Loucy (cell line): ENCODE measurements at regions not wholly inside any gene's neighbourhood (a gene's known extent, or its start where the extent isn't known, plus 50 kb on each side); places are given as distances from the start of the nearest gene placed in this dataset.

Source experiments
- H2AFZ ChIP-seq: fragments of 200-600 bp; sonication (generic); 2 replicates; pipeline ENCODE4 v1.6.0; 2016; ENCODE audit warnings: antibody characterized with exemption, mild to moderate bottlenecking, low read length, moderate library complexity
- H3F3A ChIP-seq: fragments of 200-600 bp; 2 replicates; pipeline ENCODE4 v1.6.0; 2016; ENCODE audit warnings: antibody characterized with exemption, low read depth, mild to moderate bottlenecking
- H3K27me3 ChIP-seq: fragments of 200-600 bp; sonication (generic); 2 replicates; pipeline ENCODE4 v1.6.1; 2014; ENCODE audit warnings: low read length, mild to moderate bottlenecking; ENCODE audit not compliant: insufficient read depth, poor library complexity, severe bottlenecking
- H3K36me3 ChIP-seq: fragments of 200-600 bp; sonication (generic); 2 replicates; pipeline ENCODE4 v1.6.1; 2016; ENCODE audit warnings: low read length; ENCODE audit not compliant: insufficient read depth
- H3K4me1 ChIP-seq: fragments of 200-600 bp; sonication (generic); 2 replicates; pipeline ENCODE4 v1.5.1; 2014; ENCODE audit warnings: low read length, mild to moderate bottlenecking; ENCODE audit not compliant: insufficient read depth, poor library complexity, severe bottlenecking
- H3K4me2 ChIP-seq: fragments of 200-600 bp; sonication (generic); 2 replicates; pipeline ENCODE4 v1.6.0; 2014; ENCODE audit warnings: antibody characterized with exemption, low read length, low read depth, mild to moderate bottlenecking; ENCODE audit not compliant: poor library complexity, severe bottlenecking
- H3K4me3 ChIP-seq: fragments of 200-600 bp; sonication (generic); 2 replicates; pipeline ENCODE4 v1.5.1; 2014; ENCODE audit warnings: low read length, mild to moderate bottlenecking, mixed read lengths; ENCODE audit not compliant: poor library complexity, severe bottlenecking
- H3K79me2 ChIP-seq: fragments of 200-600 bp; sonication (generic); 2 replicates; pipeline ENCODE4 v1.6.1; 2014; ENCODE audit warnings: low read length; ENCODE audit not compliant: insufficient read depth
- H3K9ac ChIP-seq: fragments of 200-600 bp; sonication (generic); 2 replicates; pipeline ENCODE4 v1.6.0; 2014; ENCODE audit warnings: mild to moderate bottlenecking, low read depth, low read length, moderate library complexity; ENCODE audit not compliant: poor library complexity, severe bottlenecking
- H3K9me2 ChIP-seq: fragments of 200-600 bp; sonication (generic); replicated peaks from 2 replicates; pipeline ENCODE4 v1.6.1; 2016; ENCODE audit warnings: low read depth, low read length, mixed read lengths
- H3K9me3 ChIP-seq: fragments of 200-600 bp; sonication (generic); 2 replicates; pipeline ENCODE4 v1.6.1; 2014; ENCODE audit warnings: mild to moderate bottlenecking, antibody characterized with exemption, low read length, low read depth; ENCODE audit not compliant: insufficient read depth
- H4K20me1 ChIP-seq: fragments of 200-600 bp; sonication (generic); 2 replicates; pipeline ENCODE4 v1.6.0; 2014; ENCODE audit warnings: antibody characterized with exemption, low read length, mild to moderate bottlenecking; ENCODE audit not compliant: insufficient read depth, poor library complexity, severe bottlenecking
- EZH2phosphoT487 ChIP-seq: fragments of 200-600 bp; IDR thresholded peaks from 2 replicates; pipeline ENCODE4 v1.6.1; 2018; ENCODE audit warnings: antibody characterized with exemption, mild to moderate bottlenecking, moderate library complexity, borderline replicate concordance
- TF ChIP-seq, protein P1 (sequence below): fragments of 200-600 bp; sonication (generic); conservative IDR thresholded peaks from 2 replicates; pipeline ENCODE4 v1.5.1; 2014; ENCODE audit warnings: mild to moderate bottlenecking, antibody characterized with exemption, low read length

DNA sequence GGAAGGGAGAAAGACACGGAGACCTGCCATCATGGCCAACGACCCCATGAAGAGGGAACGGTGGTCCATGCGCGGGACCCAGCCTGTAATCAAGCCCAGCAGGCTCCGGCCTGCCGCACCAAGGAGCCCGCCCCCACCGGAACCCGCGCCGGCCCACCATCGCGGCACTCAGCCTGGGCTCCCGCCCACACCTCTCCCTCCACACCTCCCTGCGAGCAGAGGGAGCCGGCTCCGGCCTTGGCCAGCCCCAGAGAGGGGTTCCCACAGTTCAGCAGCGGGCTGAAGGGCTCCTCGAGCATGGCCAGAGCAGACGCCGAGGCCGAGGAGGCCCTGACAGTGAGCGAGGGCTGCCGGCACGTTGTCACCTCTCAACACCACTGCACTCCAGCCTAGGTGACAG is 1302.8 kb upstream of the CNTN5 start:
- Histone ChIP-seq H4K20me1 (no peaks in the 10 kb centered on the region), H3K9ac (no peak overlapping the region), H3K4me3 (no peak overlapping the region), H3K9me3 (no peaks in the 10 kb centered on the region), H3K79me2 (no peaks in the 10 kb centered on the region), H3K4me2 (no peak overlapping the region), H3K9me2 (no peaks in the 10 kb centered on the region), H3K27me3 (no peaks in the 10 kb centered on the region), H3F3A (no peaks in the 10 kb centered on the region), H2AFZ (no peak overlapping the region), H3K4me1 (no peaks in the 10 kb centered on the region), H3K36me3 (no peaks in the 10 kb centered on the region)
- TF ChIP-seq, protein P1, sequence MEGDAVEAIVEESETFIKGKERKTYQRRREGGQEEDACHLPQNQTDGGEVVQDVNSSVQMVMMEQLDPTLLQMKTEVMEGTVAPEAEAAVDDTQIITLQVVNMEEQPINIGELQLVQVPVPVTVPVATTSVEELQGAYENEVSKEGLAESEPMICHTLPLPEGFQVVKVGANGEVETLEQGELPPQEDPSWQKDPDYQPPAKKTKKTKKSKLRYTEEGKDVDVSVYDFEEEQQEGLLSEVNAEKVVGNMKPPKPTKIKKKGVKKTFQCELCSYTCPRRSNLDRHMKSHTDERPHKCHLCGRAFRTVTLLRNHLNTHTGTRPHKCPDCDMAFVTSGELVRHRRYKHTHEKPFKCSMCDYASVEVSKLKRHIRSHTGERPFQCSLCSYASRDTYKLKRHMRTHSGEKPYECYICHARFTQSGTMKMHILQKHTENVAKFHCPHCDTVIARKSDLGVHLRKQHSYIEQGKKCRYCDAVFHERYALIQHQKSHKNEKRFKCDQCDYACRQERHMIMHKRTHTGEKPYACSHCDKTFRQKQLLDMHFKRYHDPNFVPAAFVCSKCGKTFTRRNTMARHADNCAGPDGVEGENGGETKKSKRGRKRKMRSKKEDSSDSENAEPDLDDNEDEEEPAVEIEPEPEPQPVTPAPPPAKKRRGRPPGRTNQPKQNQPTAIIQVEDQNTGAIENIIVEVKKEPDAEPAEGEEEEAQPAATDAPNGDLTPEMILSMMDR = no peak
- no peak for TF ChIP-seq EZH2phosphoT487

DNA sequence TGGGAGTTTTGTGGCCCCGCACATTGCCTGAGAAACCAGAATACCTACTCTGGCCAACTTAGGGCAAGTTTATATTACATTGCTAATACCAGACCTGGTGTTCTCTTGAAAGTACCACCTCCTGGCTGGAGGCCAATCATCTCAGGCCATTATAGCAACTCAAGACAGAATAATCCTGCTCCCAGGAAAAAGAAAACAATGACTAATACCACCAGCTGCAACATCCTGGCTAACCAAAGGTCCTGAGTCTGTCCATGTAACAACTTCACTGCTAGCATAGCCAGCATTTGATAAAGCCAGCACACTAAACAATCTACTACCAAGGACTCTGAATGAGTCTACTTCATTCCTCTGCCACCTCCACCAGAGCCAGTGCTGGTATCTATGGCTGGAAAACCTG is 1298.7 kb upstream of the CNTN5 start:
- no peaks in the 10 kb centered on the region for H4K20me1 ChIP-seq
- H3K79me2 ChIP-seq = no peaks in the 10 kb centered on the region
- H3K9me3 ChIP-seq = no peaks in the 10 kb centered on the region
- H3K9ac ChIP-seq = no peak overlapping the region
- TF ChIP-seq EZH2phosphoT487 = no peak
- TF ChIP-seq, protein P1 = no peak
- H3K4me2 ChIP-seq = no peak overlapping the region
- H2AFZ ChIP-seq = no peak overlapping the region
- no peak overlapping the region for H3K4me3 ChIP-seq
- H3K36me3 ChIP-seq = no peaks in the 10 kb centered on the region
- no peaks in the 10 kb centered on the region for H3K4me1 ChIP-seq
- no peaks in the 10 kb centered on the region for H3F3A ChIP-seq
- no peaks in the 10 kb centered on the region for H3K9me2 ChIP-seq
- no peaks in the 10 kb centered on the region for H3K27me3 ChIP-seq

DNA sequence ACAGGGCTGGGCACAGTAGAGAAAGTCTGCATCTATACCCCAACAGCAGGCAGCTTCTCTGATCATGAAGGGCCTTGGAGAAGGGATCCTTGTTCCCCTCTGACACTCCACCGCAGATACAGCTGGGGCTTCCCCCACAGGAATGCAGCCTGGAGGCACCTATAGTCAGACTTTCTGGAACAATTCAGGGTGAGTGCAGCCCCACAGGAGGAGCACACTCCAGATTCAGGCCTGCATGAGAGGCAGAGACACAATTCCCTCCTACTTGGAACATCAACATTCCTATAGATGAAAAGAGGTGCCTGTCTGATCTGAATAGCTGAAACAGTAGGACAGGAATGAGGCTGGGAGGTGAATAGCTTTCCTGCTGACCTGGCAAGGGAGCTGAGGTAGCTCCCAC is 1298.0 kb upstream of the CNTN5 start:
- Histone ChIP-seq H3K79me2 (no peaks in the 10 kb centered on the region), H2AFZ (no peak overlapping the region), H3K4me1 (no peaks in the 10 kb centered on the region), H3K9ac (no peak overlapping the region), H3K9me3 (no peaks in the 10 kb centered on the region), H3F3A (no peaks in the 10 kb centered on the region), H4K20me1 (no peaks in the 10 kb centered on the region), H3K4me3 (no peak overlapping the region), H3K9me2 (no peaks in the 10 kb centered on the region), H3K4me2 (no peak overlapping the region), H3K27me3 (no peaks in the 10 kb centered on the region), H3K36me3 (no peaks in the 10 kb centered on the region)
- TF ChIP-seq EZH2phosphoT487 = no peak
- TF ChIP-seq, protein P1 = no peak
